Spleen (tissue), 11 donors: ENCODE measurements at regions not wholly inside any gene's neighbourhood (a gene's known extent, or its start where the extent isn't known, plus 50 kb on each side); places are given as distances from the start of the nearest gene placed in this dataset.

Source experiments
- DNase-seq: peaks from one replicate; pipeline ENCODE4 v3.0.0-alpha.2; 2020
- H3K27ac ChIP-seq, 8 donors: fragments of 200-600 bp; sonication (generic) in 7 of 8; 1 replicate in 4 of 8; 2 replicates in 4 of 8; pipeline versions ENCODE4 v1.5.0 to v1.8.0; 2016 to 2021; ENCODE audit warnings: inconsistent platforms in 4 of 8, mild to moderate bottlenecking in 4 of 8, moderate library complexity in 1 of 8
- H3K27me3 ChIP-seq, 7 donors: fragments of 200-600 bp; sonication (generic) in 6 of 7; replicated peaks in 1 of 7; 1 replicate in 4 of 7; 2 replicates in 3 of 7; pipeline versions ENCODE4 v1.5.0 to v1.8.0; 2016 to 2021; ENCODE audit warnings: inconsistent platforms in 3 of 7, mild to moderate bottlenecking in 1 of 7
- H3K36me3 ChIP-seq, 6 donors: fragments of 200-600 bp; sonication (generic) in 5 of 6; 1 replicate in 4 of 6; 2 replicates in 2 of 6; pipeline versions ENCODE4 v1.5.0 to v1.8.0; 2016 to 2021; ENCODE audit warnings: inconsistent platforms in 2 of 6
- H3K4me1 ChIP-seq, 6 donors: fragments of 200-600 bp; sonication (generic) in 5 of 6; 1 replicate in 3 of 6; 2 replicates in 3 of 6; pipeline versions ENCODE4 v1.5.0 to v1.8.0; 2016 to 2021; ENCODE audit warnings: inconsistent platforms in 3 of 6
- H3K4me3 ChIP-seq, 8 donors: fragments of 200-600 bp; sonication (generic) in 7 of 8; 1 replicate in 4 of 8; 2 replicates in 4 of 8; pipeline versions ENCODE4 v1.5.0 to v1.8.0; 2016 to 2021; ENCODE audit warnings: inconsistent platforms in 4 of 8, mild to moderate bottlenecking in 4 of 8, moderate library complexity in 2 of 8
- H3K9me3 ChIP-seq, 8 donors: fragments of 200-600 bp; sonication (generic) in 7 of 8; 1 replicate in 4 of 8; 2 replicates in 4 of 8; pipeline versions ENCODE4 v1.5.0 to v1.8.0; 2016 to 2021; ENCODE audit warnings: inconsistent platforms in 4 of 8
- POLR2A ChIP-seq, 3 donors: fragments of 450-650 bp; IDR thresholded peaks; one replicate each; pipeline ENCODE4 v1.5.1; 2017; ENCODE audit warnings: antibody characterized with exemption in 3 of 3, mild to moderate bottlenecking in 1 of 3
- POLR2AphosphoS5 ChIP-seq, 3 donors: sonication (generic); formaldehyde crosslinking; IDR thresholded peaks; one replicate each; pipeline ENCODE4 v1.5.1; 2017; ENCODE audit warnings: antibody characterized with exemption in 3 of 3
- WGBS, 5 donors: extraction: QIAGEN DNeasy Blood & Tissue Kit in 3 of 5; methylation state at CpG; one replicate each; pipeline versions ENCODE4 v1.1.5 to v1.1.7; 2013 to 2018; 5-methylcytosine and 5-hydroxymethylcytosine counted together
- intact Hi-C: fragments of 100-400 bp; cut with DNase I; formaldehyde crosslinking; loops from one replicate; pipeline ENCODE4 v1.15.0; 2023; ENCODE audit warnings: low total_unique reads
- TF ChIP-seq, protein P1 (sequence below), 11 experiments: fragments of 200-600 bp in 7 of 11; fragments of 450-650 bp in 4 of 11; sonication (generic) in 4 of 11; IDR thresholded peaks in 8 of 11; conservative IDR thresholded peaks in 3 of 11; 1 replicate in 7 of 11; 2 replicates in 4 of 11; pipeline versions ENCODE4 v1.4.0 to v1.8.0; 2016 to 2021; ENCODE audit warnings: antibody characterized with exemption in 11 of 11, inconsistent platforms in 4 of 11, mild to moderate bottlenecking in 1 of 11
- donor health status: healthy with polysubstance abuse.
- donor health status: DM: no; HTN: no; CAD: no; lungs with moderate emphysema.
- donor health status: DM: no; HTN: no; CAD: no.
- donor health status: Bipolar disorder and iron deficiency.
- donor health status: healthy.
- donor health status: DM: no; HTN: no; CAD: no.
- donor health status: DM: yes; HTN: yes; CAD: no.

GRCh38 chr6:26165261-26165790, 78.1 kb downstream of the HFE start:
- WGBS, 5 donors = 64 to 82% (median 71%) methylated on average over 6 of the region's 6 CpGs
- Histone ChIP-seq H3K27ac (no peak overlapping the region), H3K4me1 (peaks cover 5 to 47% (median 25%) of the 10 kb centered on the region in 6 donors), H3K36me3 (peaks cover 0 to 30% (median 6%) of the 10 kb centered on the region in 6 donors), H3K4me3 (no peak overlapping the region), H3K27me3 (no peaks in the 10 kb centered on the region), H3K9me3 (no peaks in the 10 kb centered on the region)
- DNase-seq = no peak
- no peak for TF ChIP-seq POLR2AphosphoS5 (IDR thresholded peaks at IDR 0.05)
- no peak for TF ChIP-seq POLR2A (IDR thresholded peaks at IDR 0.05)
- TF ChIP-seq, protein P1, sequence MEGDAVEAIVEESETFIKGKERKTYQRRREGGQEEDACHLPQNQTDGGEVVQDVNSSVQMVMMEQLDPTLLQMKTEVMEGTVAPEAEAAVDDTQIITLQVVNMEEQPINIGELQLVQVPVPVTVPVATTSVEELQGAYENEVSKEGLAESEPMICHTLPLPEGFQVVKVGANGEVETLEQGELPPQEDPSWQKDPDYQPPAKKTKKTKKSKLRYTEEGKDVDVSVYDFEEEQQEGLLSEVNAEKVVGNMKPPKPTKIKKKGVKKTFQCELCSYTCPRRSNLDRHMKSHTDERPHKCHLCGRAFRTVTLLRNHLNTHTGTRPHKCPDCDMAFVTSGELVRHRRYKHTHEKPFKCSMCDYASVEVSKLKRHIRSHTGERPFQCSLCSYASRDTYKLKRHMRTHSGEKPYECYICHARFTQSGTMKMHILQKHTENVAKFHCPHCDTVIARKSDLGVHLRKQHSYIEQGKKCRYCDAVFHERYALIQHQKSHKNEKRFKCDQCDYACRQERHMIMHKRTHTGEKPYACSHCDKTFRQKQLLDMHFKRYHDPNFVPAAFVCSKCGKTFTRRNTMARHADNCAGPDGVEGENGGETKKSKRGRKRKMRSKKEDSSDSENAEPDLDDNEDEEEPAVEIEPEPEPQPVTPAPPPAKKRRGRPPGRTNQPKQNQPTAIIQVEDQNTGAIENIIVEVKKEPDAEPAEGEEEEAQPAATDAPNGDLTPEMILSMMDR (IDR thresholded peaks at IDR 0.05 in 8 of 11, conservative IDR thresholded peaks at IDR 0.05 in 3 of 11) = no peak
- intact Hi-C loops = no loop called here

DNA sequence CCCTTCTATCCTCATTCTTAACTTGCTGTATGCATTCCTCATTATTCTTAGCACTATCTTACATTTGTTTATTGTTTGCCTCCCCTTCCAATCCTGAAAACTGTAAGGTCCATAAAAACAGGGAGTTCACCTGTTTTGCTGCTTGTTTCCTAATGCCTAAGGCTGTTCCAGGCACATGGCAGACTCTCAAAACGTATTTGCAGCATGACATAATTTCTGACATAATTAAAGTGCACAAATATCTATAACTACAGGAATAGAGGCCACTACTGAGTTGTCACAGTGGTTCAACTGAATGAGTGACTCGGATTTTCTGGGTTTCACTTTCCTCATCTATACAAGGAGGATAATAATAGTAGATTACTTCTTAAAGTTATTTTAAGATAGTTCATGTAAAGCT, 83.0 kb downstream of the HFE start:
- Histone ChIP-seq H3K9me3 (no peaks in the 10 kb centered on the region), H3K27ac (peak overlapping the region; percentile 86 to 100 (median 99)), H3K36me3 (peaks cover 0 to 4% (median 0%) of the 10 kb centered on the region in 6 donors), H3K4me1 (peaks cover 22 to 50% (median 31%) of the 10 kb centered on the region in 6 donors), H3K27me3 (no peaks in the 10 kb centered on the region), H3K4me3 (no peak overlapping the region)
- DNase-seq = no peak
- TF ChIP-seq POLR2A (IDR thresholded peaks at IDR 0.05) (no peak), POLR2AphosphoS5 (IDR thresholded peaks at IDR 0.05) (no peak)
- TF ChIP-seq, protein P1 (IDR thresholded peaks at IDR 0.05 in 8 of 11, conservative IDR thresholded peaks at IDR 0.05 in 3 of 11) = no peak
- intact Hi-C loops = no loop called here
- 30 to 46% (median 42%) methylated on average over 2 of the region's 2 CpGs for WGBS, 5 donors

DNA sequence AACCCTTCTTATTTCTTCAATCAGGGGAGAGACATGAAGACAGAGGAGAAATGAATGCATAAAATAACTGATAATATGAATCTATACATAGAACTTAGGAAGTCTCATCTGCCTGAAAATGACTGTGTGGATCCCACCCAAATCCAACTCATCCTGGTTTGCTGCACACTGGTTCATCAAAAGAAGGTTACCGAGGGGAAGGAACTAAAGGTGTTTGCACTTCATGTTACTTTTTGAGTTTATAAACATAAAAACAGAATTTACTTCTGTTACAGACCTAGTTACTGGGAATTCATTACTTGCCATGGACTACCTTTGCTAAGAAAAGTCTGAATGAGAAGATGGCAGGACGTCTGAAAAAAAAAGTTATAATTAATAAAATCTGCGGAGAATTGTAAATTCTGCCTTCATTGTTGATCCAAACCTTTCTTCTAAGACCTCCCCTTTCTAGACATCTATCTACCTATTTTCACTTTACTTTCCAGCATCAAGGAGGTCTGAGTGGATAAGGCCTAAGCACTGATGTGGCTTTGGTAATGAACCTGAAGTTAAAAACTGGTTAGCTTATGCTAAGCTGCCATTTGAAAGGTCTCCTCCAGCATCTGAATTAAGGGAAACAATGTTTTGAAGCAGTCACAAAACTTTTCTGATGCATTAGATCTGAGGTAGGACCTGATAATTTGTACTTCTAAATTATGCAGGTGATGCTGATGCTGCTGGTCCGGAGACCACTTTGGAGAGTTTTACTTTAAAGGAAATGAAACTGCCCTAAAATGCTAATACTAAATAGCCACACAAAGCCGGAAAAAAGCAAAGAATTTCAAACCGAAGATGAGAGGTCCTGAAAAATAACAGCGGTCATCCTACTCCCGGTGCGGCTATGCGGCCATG, 84.0 kb downstream of the HFE start:
- DNase-seq = no peak

More for the DNA sequence above, 84.0 kb downstream of the HFE start:
- no peak for TF ChIP-seq POLR2A (IDR thresholded peaks at IDR 0.05)
- TF ChIP-seq, protein P1 (IDR thresholded peaks at IDR 0.05 in 8 of 11, conservative IDR thresholded peaks at IDR 0.05 in 3 of 11) = no peak
- TF ChIP-seq POLR2AphosphoS5 (IDR thresholded peaks at IDR 0.05) = no peak
- intact Hi-C loops = no loop called here
- WGBS, 5 donors = 13 to 20% (median 15%) methylated on average over 10 of the region's 10 CpGs
- peak overlapping the region; percentile 41 to 73 (median 52) for H3K4me3 ChIP-seq
- H3K27me3 ChIP-seq = no peaks in the 10 kb centered on the region
- peaks cover 26 to 60% (median 40%) of the 10 kb centered on the region in 6 donors for H3K4me1 ChIP-seq
- H3K9me3 ChIP-seq = no peaks in the 10 kb centered on the region
- peak overlapping the region; percentile 86 to 100 (median 99) for H3K27ac ChIP-seq
- H3K36me3 ChIP-seq = no peaks in the 10 kb centered on the region
